ENCODE measurements at regions not wholly inside any gene's neighbourhood (a gene's known extent, or its start where the extent isn't known, plus 50 kb on each side); places are given as distances from the start of the nearest gene placed in this dataset.

DNA sequence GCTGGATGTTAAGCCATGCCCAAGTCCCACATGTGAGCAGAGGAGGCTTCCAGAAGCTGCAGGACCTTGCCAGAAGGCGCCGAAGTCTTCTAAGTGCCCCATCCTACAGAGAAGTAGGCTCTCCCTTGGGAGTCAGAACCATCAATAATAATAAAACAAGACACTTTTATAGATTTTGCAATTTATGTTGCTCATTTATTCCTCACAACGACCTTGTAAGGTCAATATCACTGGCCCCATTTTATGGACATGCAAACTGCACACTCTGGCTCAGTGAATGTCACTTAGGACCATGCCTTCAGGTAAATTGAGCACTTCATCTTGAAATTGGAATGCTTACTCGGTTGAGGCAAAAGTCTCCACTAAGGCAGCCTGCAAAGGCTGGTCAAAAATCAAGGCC is 170.4 kb downstream of the BCOR start:
- TF ChIP-seq, protein P1, sequence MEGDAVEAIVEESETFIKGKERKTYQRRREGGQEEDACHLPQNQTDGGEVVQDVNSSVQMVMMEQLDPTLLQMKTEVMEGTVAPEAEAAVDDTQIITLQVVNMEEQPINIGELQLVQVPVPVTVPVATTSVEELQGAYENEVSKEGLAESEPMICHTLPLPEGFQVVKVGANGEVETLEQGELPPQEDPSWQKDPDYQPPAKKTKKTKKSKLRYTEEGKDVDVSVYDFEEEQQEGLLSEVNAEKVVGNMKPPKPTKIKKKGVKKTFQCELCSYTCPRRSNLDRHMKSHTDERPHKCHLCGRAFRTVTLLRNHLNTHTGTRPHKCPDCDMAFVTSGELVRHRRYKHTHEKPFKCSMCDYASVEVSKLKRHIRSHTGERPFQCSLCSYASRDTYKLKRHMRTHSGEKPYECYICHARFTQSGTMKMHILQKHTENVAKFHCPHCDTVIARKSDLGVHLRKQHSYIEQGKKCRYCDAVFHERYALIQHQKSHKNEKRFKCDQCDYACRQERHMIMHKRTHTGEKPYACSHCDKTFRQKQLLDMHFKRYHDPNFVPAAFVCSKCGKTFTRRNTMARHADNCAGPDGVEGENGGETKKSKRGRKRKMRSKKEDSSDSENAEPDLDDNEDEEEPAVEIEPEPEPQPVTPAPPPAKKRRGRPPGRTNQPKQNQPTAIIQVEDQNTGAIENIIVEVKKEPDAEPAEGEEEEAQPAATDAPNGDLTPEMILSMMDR (IDR thresholded peaks at IDR 0.05) = no peak
- no peak for TF ChIP-seq EP300 (IDR thresholded peaks at IDR 0.05; ENCODE audit: low read depth)

Data from transverse colon (tissue), 3 donors.